ENCODE measurements at regions not wholly inside any gene's neighbourhood (a gene's known extent, or its start where the extent isn't known, plus 50 kb on each side); places are given as distances from the start of the nearest gene placed in this dataset.

GRCh38 chr20:23295934-23296333 lies 54.7 kb upstream of the NXT1 start:
- BruUV-seq (replicated peaks): no TSS peak
- no peak for ATAC-seq
- no peak for TF ChIP-seq FOS (IDR thresholded peaks at IDR 0.05; ENCODE audit: extremely low read depth, insufficient read length)
- TF ChIP-seq ZBTB40 (IDR thresholded peaks at IDR 0.05): no peak
- TF ChIP-seq ZBTB40 (CRISPR knock-in tag; IDR thresholded peaks at IDR 0.05): no peak
- TF ChIP-seq ZNF212 (CRISPR knock-in tag; IDR thresholded peaks at IDR 0.05): no peak
- TF ChIP-seq CUX1 (CRISPR knock-in tag; IDR thresholded peaks at IDR 0.05): no peak
- no peak for TF ChIP-seq KDM5B (IDR thresholded peaks at IDR 0.05; ENCODE audit: insufficient replicate concordance, low read depth, low read length)
- TF ChIP-seq PCBP1 (IDR thresholded peaks at IDR 0.05; ENCODE audit: low read depth, low read length, poor library complexity, severe bottlenecking): no peak
- TF ChIP-seq JUND (IDR thresholded peaks at IDR 0.05; ENCODE audit: borderline replicate concordance, low read depth, low read length): no peak
- TF ChIP-seq JUND (tag; IDR thresholded peaks at IDR 0.05; ENCODE audit: borderline replicate concordance, low read depth, low read length): no peak

More at GRCh38 chr20:23295934-23296333, 54.7 kb upstream of the NXT1 start:
- FAIRE-seq (no peak), DNase-seq (ENCODE audit: extremely low read depth in 1 of 4, low spot score in 3 of 4) (no peak)
- Histone ChIP-seq H3K4me3 (no peak overlapping the region), H3K9me3 (replicated peaks; ENCODE audit: control insufficient read depth, insufficient read depth, low read depth, low read length) (no peaks in the 10 kb centered on the region), H3K27me3 (ENCODE audit: control insufficient read depth in 2 of 2, insufficient read depth in 2 of 2, low read length in 2 of 2) (peaks cover 16 to 68% of the 10 kb centered on the region in 2 experiments), H3K4me1 (replicated peaks in 1 of 2; ENCODE audit: control insufficient read depth in 2 of 2, insufficient read depth in 2 of 2, low read length in 2 of 2) (no peaks in the 10 kb centered on the region), H3K27ac (ENCODE audit: extremely low read depth, low read depth, low read length) (no peak overlapping the region), H3K36me3 (ENCODE audit: control insufficient read depth, insufficient read depth, low read length) (no peaks in the 10 kb centered on the region), H2AFZ (ENCODE audit: low read depth, low read length) (no peak overlapping the region), H3K9me1 (ENCODE audit: control insufficient read depth, insufficient read depth, low read length) (no peaks in the 10 kb centered on the region), H3K4me2 (ENCODE audit: insufficient read depth, low read length) (no peak overlapping the region), H4K20me1 (replicated peaks; ENCODE audit: control insufficient read depth, insufficient read depth, low read length) (no peaks in the 10 kb centered on the region), H3K79me2 (ENCODE audit: control insufficient read depth, insufficient read depth, low read length) (no peaks in the 10 kb centered on the region), H3K9ac (ENCODE audit: insufficient read depth in 1 of 2, low read depth in 2 of 2, low read length in 2 of 2) (no peak overlapping the region)
- in situ Hi-C loops (cut with MboI): no loop called here
- POLR2A ChIA-PET: no interaction called here
- intact Hi-C loops (cut with micrococcal nuclease): no loop called here
- WGBS (ENCODE audit: insufficient coverage, low coverage, missing lambda C conversion rate): 12% methylated on average over 5 of the region's 5 CpGs
- CTCF ChIA-PET (ENCODE audit: low intra/inter-chr PET ratio): no interaction called here
